GM23338 (cell line): ENCODE measurements at regions not wholly inside any gene's neighbourhood (a gene's known extent, or its start where the extent isn't known, plus 50 kb on each side); places are given as distances from the start of the nearest gene placed in this dataset.

Experiments
- ATAC-seq: fragments of 200-7000 bp; cut with Tn5 transposase; 3 replicates; pipeline ENCODE4 v1.9.1; 2020
- DNase-seq: peaks from one replicate; pipeline ENCODE4 v3.0.0-alpha.2; 2015; ENCODE audit warnings: low spot score
- H2AFZ ChIP-seq: fragments of 200-600 bp; sonication (generic); 2 replicates; pipeline ENCODE4 v1.8.0; 2016; ENCODE audit warnings: antibody characterized with exemption, mild to moderate bottlenecking, moderate library complexity
- H3F3A ChIP-seq: fragments of 200-600 bp; sonication (generic); replicated peaks from 2 replicates; pipeline ENCODE4 v1.8.0; 2017; ENCODE audit warnings: antibody characterized with exemption, mixed run types, low read depth
- H3K27ac ChIP-seq: fragments of 200-600 bp; sonication (generic); 2 replicates; pipeline ENCODE4 v1.6.1; 2016; ENCODE audit warnings: low read depth
- H3K27me3 ChIP-seq: fragments of 200-600 bp; sonication (generic); 2 replicates; pipeline ENCODE4 v1.8.0; 2016; ENCODE audit warnings: mild to moderate bottlenecking, mixed run types, moderate library complexity; ENCODE audit not compliant: insufficient read depth
- H3K36me3 ChIP-seq: fragments of 200-600 bp; sonication (generic); 2 replicates; pipeline ENCODE4 v1.8.0; 2016; ENCODE audit warnings: mild to moderate bottlenecking; ENCODE audit not compliant: insufficient read depth
- H3K4me1 ChIP-seq: fragments of 200-600 bp; sonication (generic); 2 replicates; pipeline ENCODE4 v1.8.0; 2016; ENCODE audit warnings: mild to moderate bottlenecking, moderate library complexity; ENCODE audit not compliant: insufficient read depth
- H3K4me2 ChIP-seq: fragments of 200-600 bp; sonication (generic); 2 replicates; pipeline ENCODE4 v1.7.1; 2017; ENCODE audit warnings: mixed run types
- H3K4me3 ChIP-seq: fragments of 200-600 bp; sonication (generic); 2 replicates; pipeline ENCODE4 v1.6.1; 2016; ENCODE audit warnings: mixed run types
- H3K79me2 ChIP-seq: fragments of 200-600 bp; sonication (generic); replicated peaks from 2 replicates; pipeline ENCODE4 v1.8.0; 2017; ENCODE audit warnings: mild to moderate bottlenecking; ENCODE audit not compliant: insufficient read depth
- H3K9me2 ChIP-seq: fragments of 200-600 bp; sonication (generic); 2 replicates; pipeline ENCODE4 v1.8.0; 2017; ENCODE audit not compliant: insufficient read depth
- H4K20me1 ChIP-seq: fragments of 200-600 bp; sonication (generic); replicated peaks from 2 replicates; pipeline ENCODE4 v1.8.0; 2017; ENCODE audit warnings: mild to moderate bottlenecking; ENCODE audit not compliant: insufficient read depth
- H3K27ac Mint-ChIP-seq: 2 replicates; pipeline ENCODE4 v1.8.0; 2020; ENCODE audit warnings: inconsistent platforms, mild to moderate bottlenecking, moderate library complexity, mixed read lengths
- H3K27me3 Mint-ChIP-seq: 3 replicates; pipeline ENCODE4 v1.8.0; 2022; ENCODE audit warnings: low read depth, mild to moderate bottlenecking, moderate library complexity, mixed read lengths, inconsistent platforms; ENCODE audit not compliant: insufficient read depth, poor library complexity
- H3K36me3 Mint-ChIP-seq: 3 replicates; pipeline ENCODE4 v1.8.0; 2021; ENCODE audit warnings: low read depth, mild to moderate bottlenecking, inconsistent platforms, moderate library complexity, mixed read lengths
- H3K4me1 Mint-ChIP-seq: 3 replicates; pipeline ENCODE4 v1.8.0; 2020; ENCODE audit warnings: mild to moderate bottlenecking, inconsistent platforms, mixed read lengths
- H3K4me3 Mint-ChIP-seq: 3 replicates; pipeline ENCODE4 v1.8.0; 2021; ENCODE audit warnings: moderate library complexity, mild to moderate bottlenecking, inconsistent platforms, mixed read lengths
- H3K9me3 Mint-ChIP-seq: 3 replicates; pipeline ENCODE4 v1.8.0; 2020; ENCODE audit warnings: moderate library complexity, mild to moderate bottlenecking, inconsistent platforms, mixed read lengths
- CREB1 ChIP-seq: fragments of 250-450 bp; sonication (Bioruptor Pico); IDR thresholded peaks from 2 replicates; pipeline ENCODE4 v1.5.0; 2020; ENCODE audit warnings: low read depth, mild to moderate bottlenecking, moderate library complexity
- ETS1 ChIP-seq: IDR thresholded peaks from 2 replicates; pipeline ENCODE4 v1.6.1; 2016; ENCODE audit warnings: antibody characterized with exemption
- EZH2 ChIP-seq: fragments of 200-600 bp; sonication (generic); IDR thresholded peaks from one replicate; pipeline ENCODE4 v1.8.0; 2017; ENCODE audit warnings: antibody characterized with exemption, mild to moderate bottlenecking, low read depth; ENCODE audit not compliant: unreplicated experiment
- EZH2phosphoT487 ChIP-seq: fragments of 200-600 bp; sonication (generic); IDR thresholded peaks from one replicate; pipeline ENCODE4 v1.8.1; 2018; ENCODE audit warnings: antibody characterized with exemption; ENCODE audit not compliant: unreplicated experiment
- JUNB ChIP-seq: IDR thresholded peaks from one replicate; pipeline ENCODE4 v1.6.1; 2016; ENCODE audit warnings: antibody characterized with exemption; ENCODE audit not compliant: unreplicated experiment
- NANOG ChIP-seq: IDR thresholded peaks from 2 replicates; pipeline ENCODE4 v1.6.1; 2016; ENCODE audit warnings: antibody characterized with exemption, borderline replicate concordance
- POLR2AphosphoS5 ChIP-seq: IDR thresholded peaks from 2 replicates; pipeline ENCODE4 v1.6.1; 2016; ENCODE audit warnings: antibody characterized with exemption, low read depth
- REST ChIP-seq: IDR thresholded peaks from one replicate; pipeline ENCODE4 v1.6.1; 2018; ENCODE audit warnings: antibody characterized with exemption; ENCODE audit not compliant: unreplicated experiment
- STAT1 ChIP-seq: IDR thresholded peaks from one replicate; pipeline ENCODE4 v1.6.1; 2016; ENCODE audit warnings: antibody characterized with exemption; ENCODE audit not compliant: unreplicated experiment
- ZNF114 ChIP-seq: fragments of 250-450 bp; sonication (Bioruptor Pico); IDR thresholded peaks from 2 replicates; pipeline ENCODE4 v1.5.0; 2020; ENCODE audit warnings: mild to moderate bottlenecking, moderate library complexity
- ZNF331 ChIP-seq: fragments of 250-450 bp; sonication (Bioruptor Pico); IDR thresholded peaks from 2 replicates; pipeline ENCODE4 v1.5.0; 2020; ENCODE audit warnings: low read depth, mild to moderate bottlenecking, moderate library complexity
- ZNF462 ChIP-seq: fragments of 250-450 bp; sonication (Bioruptor Pico); IDR thresholded peaks from 2 replicates; pipeline ENCODE4 v1.5.0; 2020; ENCODE audit warnings: mild to moderate bottlenecking, moderate library complexity
- TF ChIP-seq, protein P1 (sequence below), 2 experiments: fragments of 200-600 bp in 1 of 2; sonication (generic) in 1 of 2; conservative IDR thresholded peaks; 2 replicates each; pipeline versions ENCODE4 v1.5.1 to v1.6.1; 2016 to 2017; ENCODE audit warnings: antibody characterized with exemption in 2 of 2, low read depth in 2 of 2, mild to moderate bottlenecking in 2 of 2, moderate library complexity in 1 of 2

GRCh38 chr7:93779115-93779514 lies 111.4 kb downstream of the TFPI2 start:
- no peaks in the 10 kb centered on the region for H3K36me3 ChIP-seq
- no peak overlapping the region for H2AFZ ChIP-seq
- no peaks in the 10 kb centered on the region for H3K4me1 ChIP-seq
- H3F3A ChIP-seq, result no peaks in the 10 kb centered on the region
- Mint-ChIP-seq H3K4me1 (no peaks in the 10 kb centered on the region), H3K4me3 (no peak overlapping the region), H3K27me3 (no peaks in the 10 kb centered on the region), H3K27ac (no peak overlapping the region), H3K9me3 (no peaks in the 10 kb centered on the region), H3K36me3 (no peaks in the 10 kb centered on the region)
- H4K20me1 ChIP-seq, result no peaks in the 10 kb centered on the region
- H3K27me3 ChIP-seq, result no peaks in the 10 kb centered on the region
- no peak overlapping the region for H3K4me3 ChIP-seq
- DNase-seq (no peak), ATAC-seq (no peak)
- no peak overlapping the region for H3K4me2 ChIP-seq
- H3K27ac ChIP-seq, result no peak overlapping the region
- H3K79me2 ChIP-seq, result no peaks in the 10 kb centered on the region
- H3K9me2 ChIP-seq, result no peaks in the 10 kb centered on the region
- TF ChIP-seq EZH2 (no peak), POLR2AphosphoS5 (no peak), EZH2phosphoT487 (no peak), ETS1 (no peak), STAT1 (no peak), ZNF462 (CRISPR knock-in tag) (no peak), REST (no peak), JUNB (no peak), NANOG (no peak), ZNF114 (no peak), CREB1 (CRISPR knock-in tag) (no peak), ZNF331 (CRISPR knock-in tag) (no peak)
- TF ChIP-seq, protein P1, sequence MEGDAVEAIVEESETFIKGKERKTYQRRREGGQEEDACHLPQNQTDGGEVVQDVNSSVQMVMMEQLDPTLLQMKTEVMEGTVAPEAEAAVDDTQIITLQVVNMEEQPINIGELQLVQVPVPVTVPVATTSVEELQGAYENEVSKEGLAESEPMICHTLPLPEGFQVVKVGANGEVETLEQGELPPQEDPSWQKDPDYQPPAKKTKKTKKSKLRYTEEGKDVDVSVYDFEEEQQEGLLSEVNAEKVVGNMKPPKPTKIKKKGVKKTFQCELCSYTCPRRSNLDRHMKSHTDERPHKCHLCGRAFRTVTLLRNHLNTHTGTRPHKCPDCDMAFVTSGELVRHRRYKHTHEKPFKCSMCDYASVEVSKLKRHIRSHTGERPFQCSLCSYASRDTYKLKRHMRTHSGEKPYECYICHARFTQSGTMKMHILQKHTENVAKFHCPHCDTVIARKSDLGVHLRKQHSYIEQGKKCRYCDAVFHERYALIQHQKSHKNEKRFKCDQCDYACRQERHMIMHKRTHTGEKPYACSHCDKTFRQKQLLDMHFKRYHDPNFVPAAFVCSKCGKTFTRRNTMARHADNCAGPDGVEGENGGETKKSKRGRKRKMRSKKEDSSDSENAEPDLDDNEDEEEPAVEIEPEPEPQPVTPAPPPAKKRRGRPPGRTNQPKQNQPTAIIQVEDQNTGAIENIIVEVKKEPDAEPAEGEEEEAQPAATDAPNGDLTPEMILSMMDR (conservative IDR thresholded peaks at IDR 0.05; ENCODE audit: low read depth in 2 of 2), result no peak
